SK-N-SH (cell line): ENCODE measurements at regions not wholly inside any gene's neighbourhood (a gene's known extent, or its start where the extent isn't known, plus 50 kb on each side); places are given as distances from the start of the nearest gene placed in this dataset.

Experiments
- CTCF ChIP-seq: fragments of 200-600 bp; sonication (generic); IDR thresholded peaks from 2 replicates; pipeline ENCODE4 v1.6.1; 2017; ENCODE audit warnings: antibody characterized with exemption, mild to moderate bottlenecking, moderate library complexity
- EP300 ChIP-seq, 2 experiments: IDR thresholded peaks; 2 replicates each; pipeline versions ENCODE4 v1.4.0 to v1.6.1; 2012; ENCODE audit warnings: borderline replicate concordance in 1 of 2, low read depth in 1 of 2, low read length in 1 of 2
- EZH2phosphoT487 ChIP-seq: fragments of 200-600 bp; sonication (generic); IDR thresholded peaks from 2 replicates; pipeline ENCODE4 v1.6.1; 2017; ENCODE audit warnings: low read depth, mixed run types, mild to moderate bottlenecking, antibody characterized with exemption, moderate library complexity, borderline replicate concordance
- RFX5 ChIP-seq: IDR thresholded peaks from 2 replicates; pipeline ENCODE4 v1.6.1; 2012; ENCODE audit warnings: mild to moderate bottlenecking, improper control_type of control experiment, low read length
- SIN3A ChIP-seq: IDR thresholded peaks from 2 replicates; pipeline ENCODE4 v1.6.1; 2012; ENCODE audit warnings: low read depth, mild to moderate bottlenecking, low read length, moderate library complexity, borderline replicate concordance
- SMC3 ChIP-seq: IDR thresholded peaks from 2 replicates; pipeline ENCODE4 v1.6.1; 2012; ENCODE audit warnings: low read depth, low read length, improper control_type of control experiment
- TEAD4 ChIP-seq: IDR thresholded peaks from 2 replicates; pipeline ENCODE4 v1.4.0; 2012; ENCODE audit warnings: mild to moderate bottlenecking, borderline replicate concordance; ENCODE audit not compliant: insufficient read depth
- USF2 ChIP-seq: fragments of 150-350 bp; IDR thresholded peaks from 2 replicates; pipeline ENCODE4 v1.6.1; 2017; ENCODE audit warnings: antibody characterized with exemption, low read length, low read depth, borderline replicate concordance
- YY1 ChIP-seq: IDR thresholded peaks from 2 replicates; pipeline ENCODE4 v1.4.0; 2012; ENCODE audit warnings: low read depth, mild to moderate bottlenecking

GRCh38 chr2:145657265-145657664 is 1137.3 kb upstream of the ZEB2 start:
- TF ChIP-seq CTCF (no peak), USF2 (no peak), RFX5 (no peak), SIN3A (no peak), EP300 (IDR thresholded peaks at IDR 0.05; ENCODE audit: borderline replicate concordance in 1 of 2, low read depth in 1 of 2, low read length in 1 of 2) (no peak), EZH2phosphoT487 (no peak), SMC3 (no peak), YY1 (no peak), TEAD4 (no peak)
